ENCODE measurements at regions not wholly inside any gene's neighbourhood (a gene's known extent, or its start where the extent isn't known, plus 50 kb on each side); places are given as distances from the start of the nearest gene placed in this dataset.

DNA sequence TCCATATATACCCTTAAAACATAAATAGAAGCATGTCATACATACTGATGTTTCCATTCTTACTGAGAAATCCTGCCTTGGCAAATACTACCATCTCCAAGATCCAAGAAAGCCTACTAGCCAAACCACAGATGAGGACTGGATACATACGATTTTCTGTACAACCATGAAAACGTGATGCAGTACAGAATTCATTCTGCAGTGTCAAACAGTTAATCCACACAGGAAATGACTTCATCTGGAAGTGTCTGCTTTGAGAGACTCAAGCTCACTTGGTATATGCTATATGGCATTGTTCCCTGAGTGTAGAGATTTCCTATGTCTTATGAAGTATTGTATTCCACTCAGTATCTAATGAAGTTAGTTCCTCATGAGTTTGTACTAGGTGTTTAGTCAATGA is 94.3 kb downstream of the CT47B1 start:
- no peaks in the 10 kb centered on the region for H3K4me1 Mint-ChIP-seq (ENCODE audit: unreplicated experiment)
- DNase-seq (ENCODE audit: low spot score), result no peak
- H3K9me3 Mint-ChIP-seq (ENCODE audit: unreplicated experiment), result no peaks in the 10 kb centered on the region
- peaks cover 2% of the 10 kb centered on the region for H3K27me3 Mint-ChIP-seq (ENCODE audit: unreplicated experiment)
- no peak overlapping the region for H3K27ac Mint-ChIP-seq (ENCODE audit: unreplicated experiment)
- no peaks in the 10 kb centered on the region for H3K36me3 Mint-ChIP-seq (ENCODE audit: low read depth, unreplicated experiment)
- no peak overlapping the region for H3K4me3 Mint-ChIP-seq (ENCODE audit: unreplicated experiment)
- TF ChIP-seq, protein P1, sequence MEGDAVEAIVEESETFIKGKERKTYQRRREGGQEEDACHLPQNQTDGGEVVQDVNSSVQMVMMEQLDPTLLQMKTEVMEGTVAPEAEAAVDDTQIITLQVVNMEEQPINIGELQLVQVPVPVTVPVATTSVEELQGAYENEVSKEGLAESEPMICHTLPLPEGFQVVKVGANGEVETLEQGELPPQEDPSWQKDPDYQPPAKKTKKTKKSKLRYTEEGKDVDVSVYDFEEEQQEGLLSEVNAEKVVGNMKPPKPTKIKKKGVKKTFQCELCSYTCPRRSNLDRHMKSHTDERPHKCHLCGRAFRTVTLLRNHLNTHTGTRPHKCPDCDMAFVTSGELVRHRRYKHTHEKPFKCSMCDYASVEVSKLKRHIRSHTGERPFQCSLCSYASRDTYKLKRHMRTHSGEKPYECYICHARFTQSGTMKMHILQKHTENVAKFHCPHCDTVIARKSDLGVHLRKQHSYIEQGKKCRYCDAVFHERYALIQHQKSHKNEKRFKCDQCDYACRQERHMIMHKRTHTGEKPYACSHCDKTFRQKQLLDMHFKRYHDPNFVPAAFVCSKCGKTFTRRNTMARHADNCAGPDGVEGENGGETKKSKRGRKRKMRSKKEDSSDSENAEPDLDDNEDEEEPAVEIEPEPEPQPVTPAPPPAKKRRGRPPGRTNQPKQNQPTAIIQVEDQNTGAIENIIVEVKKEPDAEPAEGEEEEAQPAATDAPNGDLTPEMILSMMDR (IDR thresholded peaks at IDR 0.05; ENCODE audit: unreplicated experiment), result no peak

DNA sequence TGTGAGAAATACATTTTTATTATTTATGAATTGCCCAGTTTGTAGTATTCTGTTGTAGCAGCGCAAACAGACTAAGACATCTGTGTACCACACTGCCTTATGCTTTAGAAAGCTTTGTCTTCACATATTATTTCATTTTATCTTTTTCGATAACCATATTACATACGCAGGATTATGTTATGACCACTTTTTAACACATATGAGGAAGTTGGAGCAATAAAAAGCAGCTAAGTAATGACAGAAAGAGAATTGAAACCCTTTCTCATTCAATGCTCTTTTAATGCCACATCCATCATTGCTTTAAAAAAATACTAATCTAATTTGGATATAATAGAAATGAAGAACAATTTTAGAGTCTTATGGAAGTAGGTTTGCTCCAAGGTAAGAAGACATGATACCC is 99.7 kb downstream of the CT47B1 start:
- no peak overlapping the region for H3K27ac Mint-ChIP-seq (ENCODE audit: unreplicated experiment)
- no peak overlapping the region for H3K4me3 Mint-ChIP-seq (ENCODE audit: unreplicated experiment)
- DNase-seq (ENCODE audit: low spot score), result no peak
- H3K9me3 Mint-ChIP-seq (ENCODE audit: unreplicated experiment), result no peaks in the 10 kb centered on the region
- H3K4me1 Mint-ChIP-seq (ENCODE audit: unreplicated experiment), result no peaks in the 10 kb centered on the region
- no peaks in the 10 kb centered on the region for H3K36me3 Mint-ChIP-seq (ENCODE audit: low read depth, unreplicated experiment)
- H3K27me3 Mint-ChIP-seq (ENCODE audit: unreplicated experiment), result peaks cover 5% of the 10 kb centered on the region
- TF ChIP-seq, protein P1 (IDR thresholded peaks at IDR 0.05; ENCODE audit: unreplicated experiment), result no peak

DNA sequence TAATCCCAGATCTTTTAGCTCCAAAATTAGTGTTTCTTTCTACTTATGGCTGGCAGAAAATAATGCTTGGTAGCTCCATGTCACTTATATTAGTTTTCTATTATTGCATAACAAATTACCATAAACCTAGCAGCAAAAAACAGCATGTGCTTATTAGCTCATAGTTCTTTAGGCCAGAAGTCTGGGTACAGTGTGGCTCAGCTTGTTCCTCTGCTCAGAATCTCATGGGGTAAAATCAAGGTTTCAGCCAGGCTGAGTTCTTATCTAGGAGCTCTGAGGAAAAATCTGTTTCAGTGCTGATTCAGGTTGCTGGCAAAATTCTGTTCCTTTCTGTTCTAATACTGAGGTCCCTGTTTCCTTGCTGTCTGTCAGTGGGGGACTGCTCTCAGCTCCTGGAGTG is 101.1 kb downstream of the CT47B1 start:
- Mint-ChIP-seq H3K36me3 (ENCODE audit: low read depth, unreplicated experiment) (no peaks in the 10 kb centered on the region), H3K4me1 (ENCODE audit: unreplicated experiment) (no peaks in the 10 kb centered on the region), H3K27me3 (ENCODE audit: unreplicated experiment) (peaks cover 5% of the 10 kb centered on the region), H3K27ac (ENCODE audit: unreplicated experiment) (no peak overlapping the region), H3K4me3 (ENCODE audit: unreplicated experiment) (no peak overlapping the region), H3K9me3 (ENCODE audit: unreplicated experiment) (no peaks in the 10 kb centered on the region)
- DNase-seq (ENCODE audit: low spot score), result no peak
- TF ChIP-seq, protein P1 (IDR thresholded peaks at IDR 0.05; ENCODE audit: unreplicated experiment), result no peak

DNA sequence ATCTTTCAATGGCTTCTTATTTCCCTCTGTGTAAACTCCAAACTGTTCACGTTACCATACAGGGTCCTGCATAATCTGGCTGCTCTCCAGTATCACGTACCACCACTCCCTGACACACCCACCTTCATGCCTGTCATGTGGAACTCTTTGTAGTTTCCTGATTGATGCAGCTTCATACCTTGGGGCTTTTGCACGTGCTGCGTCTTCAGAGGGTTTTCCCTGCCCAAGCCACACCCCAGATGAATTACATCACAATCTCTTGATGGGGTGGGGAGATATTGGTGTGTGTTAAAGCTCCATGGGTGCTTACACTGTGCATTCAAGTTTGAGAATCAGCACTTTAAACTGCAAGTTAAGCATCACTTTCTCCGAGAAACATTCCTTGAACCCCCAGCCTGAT is 101.9 kb downstream of the CT47B1 start:
- DNase-seq (ENCODE audit: low spot score), result no peak
- H3K4me1 Mint-ChIP-seq (ENCODE audit: unreplicated experiment), result no peaks in the 10 kb centered on the region

DNA sequence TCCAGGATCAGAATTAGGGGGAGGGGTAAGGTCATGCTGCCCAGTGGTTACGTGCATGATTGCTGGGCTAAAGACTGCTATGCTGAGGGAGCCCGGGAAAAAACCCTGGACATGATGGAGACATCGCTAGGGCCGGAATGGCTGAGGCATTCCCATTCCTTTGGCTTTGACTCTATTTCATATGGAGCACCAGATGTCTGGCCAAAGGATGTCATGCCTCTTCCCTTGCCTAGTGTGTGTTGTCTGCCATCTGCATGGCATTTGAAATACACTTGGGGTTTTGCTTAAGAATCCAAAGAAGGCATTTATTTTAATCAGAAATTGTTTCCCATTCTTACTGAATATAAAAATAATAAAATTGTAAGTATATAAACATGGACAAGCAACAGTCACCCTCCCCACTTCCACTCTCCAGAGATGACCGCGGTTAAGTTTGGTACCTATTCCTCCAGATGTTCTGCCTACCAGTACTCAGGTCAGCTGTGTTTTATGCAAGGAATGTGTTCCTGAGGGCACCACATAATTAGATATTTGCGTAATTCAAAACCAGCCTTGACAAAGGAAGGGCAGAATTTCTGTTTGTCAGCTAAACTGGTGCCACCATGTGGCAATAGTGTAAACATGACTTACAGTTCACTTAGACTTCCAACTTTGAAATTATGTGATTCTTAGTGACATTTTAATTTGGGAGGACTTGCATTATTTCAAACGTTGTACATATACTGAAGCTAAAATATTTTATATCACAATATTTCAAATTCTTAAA is 105.9 kb downstream of the CT47B1 start:
- peaks cover 3% of the 10 kb centered on the region for H3K27me3 Mint-ChIP-seq (ENCODE audit: unreplicated experiment)
- no peak overlapping the region for H3K27ac Mint-ChIP-seq (ENCODE audit: unreplicated experiment)
- peaks cover 2% of the 10 kb centered on the region for H3K4me1 Mint-ChIP-seq (ENCODE audit: unreplicated experiment)
- H3K9me3 Mint-ChIP-seq (ENCODE audit: unreplicated experiment), result no peaks in the 10 kb centered on the region
- H3K4me3 Mint-ChIP-seq (ENCODE audit: unreplicated experiment), result no peak overlapping the region
- DNase-seq (ENCODE audit: low spot score), result no peak
- TF ChIP-seq, protein P1 (IDR thresholded peaks at IDR 0.05; ENCODE audit: unreplicated experiment), result no peak
- no peaks in the 10 kb centered on the region for H3K36me3 Mint-ChIP-seq (ENCODE audit: low read depth, unreplicated experiment)

More for the DNA sequence above, 101.9 kb downstream of the CT47B1 start:
- Mint-ChIP-seq H3K4me3 (ENCODE audit: unreplicated experiment) (no peak overlapping the region), H3K36me3 (ENCODE audit: low read depth, unreplicated experiment) (no peaks in the 10 kb centered on the region), H3K27me3 (ENCODE audit: unreplicated experiment) (peaks cover 5% of the 10 kb centered on the region), H3K27ac (ENCODE audit: unreplicated experiment) (no peak overlapping the region), H3K9me3 (ENCODE audit: unreplicated experiment) (no peaks in the 10 kb centered on the region)
- TF ChIP-seq, protein P1 (IDR thresholded peaks at IDR 0.05; ENCODE audit: unreplicated experiment), result no peak
